ENCODE measurements at regions not wholly inside any gene's neighbourhood (a gene's known extent, or its start where the extent isn't known, plus 50 kb on each side); places are given as distances from the start of the nearest gene placed in this dataset.

GRCh38 chr9:2362150-2362549, 259.4 kb upstream of the VLDLR start:
- DNase-seq (ENCODE audit: low read depth) (no peak), FAIRE-seq (no peak)
- Mint-ChIP-seq H3K36me3 (ENCODE audit: low read depth, unreplicated experiment) (no peaks in the 10 kb centered on the region), H3K27me3 (ENCODE audit: low read depth, unreplicated experiment) (peaks cover 8% of the 10 kb centered on the region), H3K27ac (ENCODE audit: unreplicated experiment) (no peak overlapping the region), H3K4me1 (ENCODE audit: low read depth, unreplicated experiment) (no peaks in the 10 kb centered on the region), H3K4me3 (ENCODE audit: unreplicated experiment) (no peak overlapping the region), H3K9me3 (ENCODE audit: unreplicated experiment) (no peaks in the 10 kb centered on the region)
- H3K9ac ChIP-seq (ENCODE audit: low read length): no peak overlapping the region
- TF ChIP-seq CTCF (IDR thresholded peaks at IDR 0.05; ENCODE audit: insufficient read depth, low read depth, low read length): no peak
- H3K27ac ChIP-seq (ENCODE audit: low read depth, low read length): no peak overlapping the region
- no peaks in the 10 kb centered on the region for H3K79me2 ChIP-seq (ENCODE audit: insufficient read depth, low read length)
- no peaks in the 10 kb centered on the region for H3K27me3 ChIP-seq (ENCODE audit: insufficient read depth, low read length)
- H3K4me3 ChIP-seq (ENCODE audit: insufficient read depth, low read depth, low read length): no peak overlapping the region
- no peaks in the 10 kb centered on the region for H4K20me1 ChIP-seq (ENCODE audit: insufficient read depth, low read length)
- no peak overlapping the region for H2AFZ ChIP-seq (ENCODE audit: low read depth, low read length)
- no peak overlapping the region for H3K4me2 ChIP-seq (ENCODE audit: low read length)
- no peaks in the 10 kb centered on the region for H3K4me1 ChIP-seq (ENCODE audit: insufficient read depth, low read length)
- no peaks in the 10 kb centered on the region for H3K36me3 ChIP-seq (ENCODE audit: insufficient read depth, low read length)
- no peaks in the 10 kb centered on the region for H3K9me3 ChIP-seq (ENCODE audit: insufficient read depth, low read depth, low read length)

GRCh38 chr9:2363138-2363745, 258.3 kb upstream of the VLDLR start:
- no peak for FAIRE-seq
- H4K20me1 ChIP-seq (ENCODE audit: insufficient read depth, low read length): no peaks in the 10 kb centered on the region
- H3K9me3 Mint-ChIP-seq (ENCODE audit: unreplicated experiment): no peaks in the 10 kb centered on the region
- TF ChIP-seq CTCF (IDR thresholded peaks at IDR 0.05; ENCODE audit: insufficient read depth, low read depth, low read length) (no peak), EZH2 (IDR thresholded peaks at IDR 0.05; ENCODE audit: insufficient read depth, low read length) (no peak)
- H3K4me2 ChIP-seq (ENCODE audit: low read length): no peak overlapping the region
- no peak overlapping the region for H3K9ac ChIP-seq (ENCODE audit: low read length)
- no peak overlapping the region for H3K27ac Mint-ChIP-seq (ENCODE audit: unreplicated experiment)
- H3K36me3 ChIP-seq (ENCODE audit: insufficient read depth, low read length): no peaks in the 10 kb centered on the region
- no peak for DNase-seq (ENCODE audit: low read depth)
- no peak overlapping the region for H3K27ac ChIP-seq (ENCODE audit: low read depth, low read length)
- no peaks in the 10 kb centered on the region for H3K27me3 ChIP-seq (ENCODE audit: insufficient read depth, low read length)
- H3K4me3 ChIP-seq (ENCODE audit: insufficient read depth, low read depth, low read length): no peak overlapping the region
- H3K4me1 Mint-ChIP-seq (ENCODE audit: low read depth, unreplicated experiment): no peaks in the 10 kb centered on the region
- peaks cover 4% of the 10 kb centered on the region for H3K9me3 ChIP-seq (ENCODE audit: insufficient read depth, low read depth, low read length)
- H3K79me2 ChIP-seq (ENCODE audit: insufficient read depth, low read length): no peaks in the 10 kb centered on the region
- H3K27me3 Mint-ChIP-seq (ENCODE audit: low read depth, unreplicated experiment): peaks cover 8% of the 10 kb centered on the region
- no peaks in the 10 kb centered on the region for H3K4me1 ChIP-seq (ENCODE audit: insufficient read depth, low read length)
- no peak overlapping the region for H2AFZ ChIP-seq (ENCODE audit: low read depth, low read length)
- no peak overlapping the region for H3K4me3 Mint-ChIP-seq (ENCODE audit: unreplicated experiment)
- no peaks in the 10 kb centered on the region for H3K36me3 Mint-ChIP-seq (ENCODE audit: low read depth, unreplicated experiment)

- Mint-ChIP-seq H3K27ac (ENCODE audit: unreplicated experiment) (no peak overlapping the region), H3K36me3 (ENCODE audit: low read depth, unreplicated experiment) (no peaks in the 10 kb centered on the region), H3K9me3 (ENCODE audit: unreplicated experiment) (no peaks in the 10 kb centered on the region), H3K4me1 (ENCODE audit: low read depth, unreplicated experiment) (no peaks in the 10 kb centered on the region), H3K4me3 (ENCODE audit: unreplicated experiment) (no peak overlapping the region), H3K27me3 (ENCODE audit: low read depth, unreplicated experiment) (peaks cover 8% of the 10 kb centered on the region)
- no peak overlapping the region for H3K9ac ChIP-seq (ENCODE audit: low read length)
- DNase-seq (ENCODE audit: low read depth) (no peak), FAIRE-seq (no peak)
- no peaks in the 10 kb centered on the region for H3K27me3 ChIP-seq (ENCODE audit: insufficient read depth, low read length)
- peaks cover 4% of the 10 kb centered on the region for H3K9me3 ChIP-seq (ENCODE audit: insufficient read depth, low read depth, low read length)
- no peak overlapping the region for H3K4me3 ChIP-seq (ENCODE audit: insufficient read depth, low read depth, low read length)
- no peaks in the 10 kb centered on the region for H3K4me1 ChIP-seq (ENCODE audit: insufficient read depth, low read length)
- no peak overlapping the region for H3K4me2 ChIP-seq (ENCODE audit: low read length)
- H4K20me1 ChIP-seq (ENCODE audit: insufficient read depth, low read length): no peaks in the 10 kb centered on the region
- no peak overlapping the region for H3K27ac ChIP-seq (ENCODE audit: low read depth, low read length)
- no peak for TF ChIP-seq CTCF (IDR thresholded peaks at IDR 0.05; ENCODE audit: insufficient read depth, low read depth, low read length)
- TF ChIP-seq EZH2 (IDR thresholded peaks at IDR 0.05; ENCODE audit: insufficient read depth, low read length): no peak
- no peaks in the 10 kb centered on the region for H3K79me2 ChIP-seq (ENCODE audit: insufficient read depth, low read length)
- H2AFZ ChIP-seq (ENCODE audit: low read depth, low read length): no peak overlapping the region
- H3K36me3 ChIP-seq (ENCODE audit: insufficient read depth, low read length): no peaks in the 10 kb centered on the region
Measured at GRCh38 chr9:2363781-2364180, 257.8 kb upstream of the VLDLR start.

Data from astrocyte (in vitro differentiated cells and primary cell).